ENCODE measurements at regions not wholly inside any gene's neighbourhood (a gene's known extent, or its start where the extent isn't known, plus 50 kb on each side); places are given as distances from the start of the nearest gene placed in this dataset.

DNA sequence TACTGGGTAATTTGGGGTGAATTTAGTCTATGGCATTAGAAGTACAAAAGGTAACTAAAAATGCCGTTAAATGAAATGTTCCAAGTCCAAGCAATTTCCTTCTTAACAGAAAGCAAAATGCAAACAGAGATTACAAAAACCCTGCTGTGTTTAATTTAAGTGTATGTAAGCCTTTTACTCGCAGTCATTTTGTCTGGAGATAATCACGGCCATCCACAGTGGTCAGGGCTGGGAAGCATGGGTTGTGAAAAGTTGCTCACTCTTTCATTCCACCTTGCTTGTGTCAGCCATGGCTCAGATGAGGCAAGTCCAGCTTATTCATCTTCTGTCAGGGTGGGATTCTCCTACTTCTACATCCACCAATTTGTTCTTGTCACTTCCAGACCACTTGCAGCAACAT lies 983.6 kb upstream of the ZEB2 start:
- TF ChIP-seq, protein P1, sequence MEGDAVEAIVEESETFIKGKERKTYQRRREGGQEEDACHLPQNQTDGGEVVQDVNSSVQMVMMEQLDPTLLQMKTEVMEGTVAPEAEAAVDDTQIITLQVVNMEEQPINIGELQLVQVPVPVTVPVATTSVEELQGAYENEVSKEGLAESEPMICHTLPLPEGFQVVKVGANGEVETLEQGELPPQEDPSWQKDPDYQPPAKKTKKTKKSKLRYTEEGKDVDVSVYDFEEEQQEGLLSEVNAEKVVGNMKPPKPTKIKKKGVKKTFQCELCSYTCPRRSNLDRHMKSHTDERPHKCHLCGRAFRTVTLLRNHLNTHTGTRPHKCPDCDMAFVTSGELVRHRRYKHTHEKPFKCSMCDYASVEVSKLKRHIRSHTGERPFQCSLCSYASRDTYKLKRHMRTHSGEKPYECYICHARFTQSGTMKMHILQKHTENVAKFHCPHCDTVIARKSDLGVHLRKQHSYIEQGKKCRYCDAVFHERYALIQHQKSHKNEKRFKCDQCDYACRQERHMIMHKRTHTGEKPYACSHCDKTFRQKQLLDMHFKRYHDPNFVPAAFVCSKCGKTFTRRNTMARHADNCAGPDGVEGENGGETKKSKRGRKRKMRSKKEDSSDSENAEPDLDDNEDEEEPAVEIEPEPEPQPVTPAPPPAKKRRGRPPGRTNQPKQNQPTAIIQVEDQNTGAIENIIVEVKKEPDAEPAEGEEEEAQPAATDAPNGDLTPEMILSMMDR (IDR thresholded peaks at IDR 0.05) = no peak
- TF ChIP-seq POLR2A (IDR thresholded peaks at IDR 0.05) = no peak

All from uterus (tissue), 2 donors.